ENCODE measurements at regions not wholly inside any gene's neighbourhood (a gene's known extent, or its start where the extent isn't known, plus 50 kb on each side); places are given as distances from the start of the nearest gene placed in this dataset.

- no peak for TF ChIP-seq POLR2A (IDR thresholded peaks at IDR 0.05)
- TF ChIP-seq POLR2AphosphoS5 (IDR thresholded peaks at IDR 0.05; ENCODE audit: insufficient read depth in 1 of 2, low read depth in 1 of 2) = no peak
These were observed 104.5 kb upstream of the LNX1 start for GRCh38 chr4:53695540-53696463.
